Endometrial microvascular endothelial cells (primary cell): ENCODE measurements at regions not wholly inside any gene's neighbourhood (a gene's known extent, or its start where the extent isn't known, plus 50 kb on each side); places are given as distances from the start of the nearest gene placed in this dataset.

ENCODE experiments used
- in situ Hi-C: cut with HindIII; loops from 2 replicates; pipeline ENCODE4 v1.10.0; 2017; ENCODE audit warnings: low sequenced_read_pairs, low pct_unique_long_range_greater_than_20kb; ENCODE audit errors: inconsistent ontology term

DNA sequence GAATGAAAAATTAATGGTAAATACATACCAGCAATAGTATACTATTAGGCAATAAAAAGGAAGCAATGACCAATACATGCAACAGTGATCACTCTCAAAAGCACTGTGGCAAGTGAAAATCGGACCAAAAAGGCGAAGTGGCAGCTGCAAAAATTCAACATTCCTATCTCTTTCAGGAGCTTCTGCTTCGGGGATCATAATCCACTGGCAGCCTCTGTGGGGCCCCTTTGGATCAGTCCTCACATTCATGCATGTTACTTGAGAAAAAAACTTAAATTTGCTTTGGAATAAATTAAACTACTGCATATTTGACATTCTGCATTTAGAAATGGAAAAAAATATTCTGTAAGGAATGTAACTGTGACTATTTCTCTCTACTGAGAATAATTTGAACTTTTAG lies 425.6 kb downstream of the NR2F2 start:
- in situ Hi-C loops, result no loop called here

DNA sequence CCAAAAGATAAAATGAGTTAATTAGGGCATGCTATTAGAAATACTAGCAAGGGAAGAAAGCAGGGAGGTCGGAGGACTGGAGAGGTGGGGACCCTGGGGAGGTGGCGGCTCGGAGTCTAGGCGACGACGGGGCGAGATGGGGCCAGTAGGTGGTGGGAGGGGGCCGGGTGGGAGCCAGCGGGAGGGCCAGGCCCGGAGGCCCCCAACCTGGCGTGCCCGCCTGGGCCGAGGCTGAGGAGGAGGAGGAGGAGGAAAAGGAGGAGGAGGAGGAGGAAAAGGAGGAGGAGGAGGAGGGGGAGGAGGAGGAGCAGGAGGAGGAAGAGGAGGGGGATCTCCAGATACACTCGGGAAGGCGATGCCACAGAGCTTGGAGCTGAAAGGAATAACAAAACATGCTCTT lies 426.2 kb downstream of the NR2F2 start:
- in situ Hi-C loops, result no loop called here

DNA sequence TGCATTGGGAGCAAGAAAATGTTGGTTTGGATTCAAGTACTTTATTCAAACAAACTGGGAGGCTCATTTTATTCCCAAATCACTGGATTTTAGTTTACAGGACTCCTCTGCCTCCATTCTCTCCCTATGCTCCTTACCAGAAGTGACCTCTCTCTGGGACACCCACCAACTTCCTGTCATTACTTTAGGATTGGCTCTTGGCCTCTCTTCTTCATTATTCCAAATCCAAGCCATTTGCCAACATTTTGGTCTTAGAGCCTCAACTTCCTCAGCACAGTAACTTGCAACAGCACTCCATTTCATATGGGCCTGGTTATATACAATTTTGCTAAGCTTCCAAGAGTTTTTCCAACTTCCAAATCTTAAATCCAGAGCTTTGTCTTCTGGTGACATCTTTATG lies 432.1 kb downstream of the NR2F2 start:
- in situ Hi-C loops, result no loop called here

- in situ Hi-C loops, result no loop called here
These were observed 434.0 kb downstream of the NR2F2 start for GRCh38 chr15:96764501-96764900.

DNA sequence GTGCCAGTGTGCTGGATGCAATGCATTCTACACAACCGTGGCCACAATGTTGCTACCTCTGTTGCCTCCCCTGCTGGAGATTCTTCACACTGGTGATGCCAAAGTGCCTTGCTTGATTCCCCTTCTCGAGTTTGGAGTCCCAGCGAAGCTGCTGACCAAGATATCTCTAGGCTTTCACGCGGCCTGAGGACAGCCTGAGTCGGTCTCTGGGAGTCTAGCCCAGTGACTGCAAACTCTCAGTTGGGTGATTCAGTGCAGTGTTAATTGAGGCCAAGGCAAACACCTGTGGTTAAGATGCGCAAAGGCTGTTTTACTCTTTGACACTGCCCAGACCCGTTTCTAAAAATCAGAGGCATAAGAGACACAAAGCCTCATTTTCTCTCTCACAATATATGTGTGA lies 434.4 kb downstream of the NR2F2 start:
- in situ Hi-C loops, result no loop called here

- in situ Hi-C loops, result no loop called here
These were observed 435.9 kb downstream of the NR2F2 start for GRCh38 chr15:96766366-96766765.

DNA sequence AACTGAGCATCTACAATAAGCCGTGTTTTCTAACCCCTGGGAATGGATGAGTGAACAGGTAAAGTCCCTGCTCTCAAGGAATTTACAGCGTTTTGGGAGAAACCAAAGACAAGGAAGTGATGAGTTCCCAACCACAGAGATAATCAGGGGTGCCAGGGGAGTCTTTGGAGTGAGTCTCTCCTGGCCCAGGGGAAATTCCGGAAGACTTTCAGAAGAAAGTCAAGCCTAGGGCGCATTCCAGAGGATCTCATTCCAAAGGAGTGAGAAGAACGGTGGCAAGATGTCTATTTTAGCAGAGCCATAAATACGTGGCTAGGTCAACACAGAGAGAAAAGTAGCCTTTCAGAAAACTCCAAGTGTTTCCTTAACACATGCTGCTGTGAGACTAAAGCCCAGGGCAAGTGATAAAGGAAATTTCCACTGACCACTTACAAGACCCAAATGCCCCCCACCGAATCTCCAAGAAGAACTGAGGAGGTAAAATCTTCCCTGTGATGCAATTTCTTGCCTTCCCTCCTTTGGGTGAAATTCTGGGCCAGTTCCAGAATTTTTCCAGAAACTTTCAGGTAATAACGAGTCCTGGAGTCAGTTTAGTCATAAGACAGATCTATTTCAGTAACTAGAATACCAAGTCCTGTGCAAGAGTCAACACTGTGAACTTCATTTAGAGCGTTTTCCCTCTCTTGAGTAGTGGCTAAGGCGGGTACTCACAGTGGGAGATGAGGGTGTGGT lies 437.4 kb downstream of the NR2F2 start:
- in situ Hi-C loops, result no loop called here

DNA sequence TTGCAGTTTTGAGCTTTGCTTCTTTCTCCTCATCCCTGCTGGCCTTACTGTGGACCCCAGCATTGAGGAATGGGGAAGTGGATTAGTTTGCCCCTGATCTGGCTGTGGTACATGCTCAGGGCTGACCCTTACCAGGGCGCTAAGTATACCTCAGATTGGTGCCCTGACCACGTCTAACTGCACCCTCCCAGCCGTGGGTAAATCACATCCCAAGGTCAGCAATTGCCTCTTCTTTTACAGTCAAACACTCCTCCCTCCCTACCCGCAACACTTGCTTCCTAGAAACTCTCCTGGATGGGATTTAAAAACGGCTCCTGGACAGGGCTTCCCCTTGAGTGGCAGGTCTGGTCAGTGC lies 437.9 kb downstream of the NR2F2 start:
- in situ Hi-C loops, result no loop called here

DNA sequence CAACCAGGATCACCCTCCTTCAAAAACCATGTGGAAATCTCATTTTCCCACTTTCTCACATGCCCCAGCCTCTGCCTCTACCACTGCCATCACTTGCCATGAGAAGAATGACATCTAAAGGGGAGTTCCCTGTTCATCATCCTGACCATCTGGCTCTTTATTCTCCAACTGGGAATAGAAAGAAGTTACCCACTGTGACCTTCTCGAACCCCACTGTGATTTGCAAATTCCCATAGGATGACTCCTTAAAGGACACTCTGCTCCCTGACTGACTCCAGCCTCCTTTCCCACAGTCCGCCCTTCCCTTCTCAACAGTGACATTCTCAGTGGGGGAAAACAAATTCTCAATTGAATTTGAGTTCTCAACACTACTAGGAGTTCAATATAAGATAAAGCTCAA lies 440.5 kb downstream of the NR2F2 start:
- in situ Hi-C loops, result no loop called here

DNA sequence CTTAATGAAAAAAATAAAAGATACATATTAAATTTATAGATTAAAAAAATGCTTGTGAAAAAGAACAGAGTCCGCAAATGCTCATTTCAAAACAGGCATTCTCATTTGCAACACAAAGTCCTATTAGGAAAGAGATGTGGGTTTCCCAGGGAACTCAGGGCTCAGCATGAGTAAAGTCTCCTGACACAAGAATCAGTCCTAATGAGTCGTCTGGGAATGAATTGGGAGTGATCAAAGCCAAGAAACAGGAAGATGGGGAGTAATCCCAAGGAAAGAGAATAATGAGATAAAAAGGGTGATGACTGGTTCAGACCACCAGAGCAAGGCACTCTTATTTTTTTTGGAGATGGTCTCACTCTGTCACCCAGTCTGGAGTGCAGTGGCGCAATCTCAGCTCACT lies 443.7 kb downstream of the NR2F2 start:
- in situ Hi-C loops, result no loop called here

GRCh38 chr15:96783746-96784145 lies 453.2 kb downstream of the NR2F2 start:
- in situ Hi-C loops, result no loop called here

DNA sequence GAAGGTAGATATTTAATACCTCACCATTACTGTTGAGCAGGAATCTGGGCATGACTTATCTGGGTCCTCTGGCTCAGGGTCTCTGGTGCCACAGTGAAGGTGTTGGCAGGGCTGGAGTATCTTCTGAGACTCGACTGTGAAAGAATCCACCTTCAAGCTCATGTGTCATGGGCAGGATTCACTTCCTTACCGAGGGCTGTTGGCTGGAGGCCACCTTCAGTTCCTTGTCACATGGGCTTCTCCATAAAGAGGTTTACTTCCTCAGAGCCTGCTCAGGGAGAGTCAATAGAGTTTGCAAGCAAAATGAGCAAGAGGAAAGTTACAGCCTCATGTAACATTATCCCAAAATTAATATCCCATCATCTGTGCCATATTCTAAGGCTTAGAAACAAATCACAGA lies 459.5 kb downstream of the NR2F2 start:
- in situ Hi-C loops, result no loop called here

DNA sequence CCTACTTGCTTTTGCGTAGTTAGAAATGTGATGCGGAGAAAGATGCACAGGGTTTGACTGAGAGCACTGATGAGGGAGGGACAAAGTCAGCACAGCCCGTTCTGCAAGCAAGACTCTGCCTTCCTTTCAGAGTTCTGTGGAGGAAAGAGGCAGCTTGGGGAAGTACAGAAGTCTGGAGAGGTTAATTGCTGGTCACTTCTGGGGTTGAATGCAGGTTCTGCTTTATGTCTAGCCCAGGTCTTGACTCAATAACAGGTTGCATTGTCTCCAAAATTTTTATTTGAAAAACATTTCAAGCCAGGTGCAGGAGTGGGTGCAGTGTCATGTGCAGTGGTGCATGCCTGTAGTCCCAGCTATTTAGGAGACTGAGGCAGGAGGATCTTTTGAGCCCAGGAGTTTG lies 461.7 kb downstream of the NR2F2 start:
- in situ Hi-C loops, result no loop called here

- in situ Hi-C loops, result no loop called here
These were observed 466.3 kb downstream of the NR2F2 start for GRCh38 chr15:96796841-96797240.

- in situ Hi-C loops, result no loop called here
These were observed 471.2 kb downstream of the NR2F2 start for GRCh38 chr15:96801576-96802150.

- in situ Hi-C loops, result no loop called here
These were observed 472.2 kb downstream of the NR2F2 start for GRCh38 chr15:96802611-96803255.

GRCh38 chr15:96804754-96805153 lies 474.3 kb downstream of the NR2F2 start:
- in situ Hi-C loops, result no loop called here

GRCh38 chr15:96807361-96807760 lies 476.9 kb downstream of the NR2F2 start:
- in situ Hi-C loops, result no loop called here

DNA sequence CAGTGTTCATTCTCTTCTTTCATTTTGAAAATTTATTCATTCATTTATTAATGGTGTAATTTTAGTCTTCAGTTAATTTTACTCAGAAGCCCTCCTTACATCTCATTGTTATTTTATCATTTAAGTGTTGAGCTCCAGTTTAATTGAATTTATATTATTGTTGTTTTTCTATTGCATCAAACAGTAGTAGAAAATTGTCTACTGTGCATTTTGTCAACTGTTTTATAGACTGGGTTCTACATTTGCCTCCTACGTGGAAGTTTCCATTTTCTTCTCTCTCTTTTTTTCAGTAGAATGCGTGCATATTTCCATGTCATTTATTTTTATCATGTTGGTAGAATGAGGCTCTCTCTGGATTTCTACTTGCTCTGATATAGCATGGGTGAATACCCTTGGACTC lies 487.4 kb downstream of the NR2F2 start:
- in situ Hi-C loops, result no loop called here

GRCh38 chr15:96818861-96819260 lies 488.4 kb downstream of the NR2F2 start:
- in situ Hi-C loops, result no loop called here

DNA sequence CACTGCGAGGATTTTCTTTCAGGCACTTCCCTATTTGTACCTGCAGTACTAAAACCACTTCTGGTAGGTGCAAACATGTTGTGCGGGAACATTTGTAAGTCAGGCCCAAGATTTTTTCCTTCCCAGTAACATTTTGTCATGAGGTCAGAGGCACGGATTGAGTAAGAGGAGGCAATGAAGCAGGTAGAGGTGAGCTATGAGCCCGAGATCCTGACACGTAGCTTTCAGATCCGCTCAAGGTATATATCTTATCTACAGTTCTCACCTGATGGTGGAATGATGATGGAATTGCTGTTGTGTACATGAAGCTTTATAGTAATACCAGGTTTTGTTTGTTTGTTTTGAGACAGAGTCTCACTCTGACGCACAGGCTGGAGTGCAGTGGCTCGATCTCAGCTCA lies 497.5 kb downstream of the NR2F2 start:
- in situ Hi-C loops, result no loop called here
